GM19328 (cell line): ENCODE measurements at regions not wholly inside any gene's neighbourhood (a gene's known extent, or its start where the extent isn't known, plus 50 kb on each side); places are given as distances from the start of the nearest gene placed in this dataset.
"Not testable (repeated sequence)": the region's sequence is repeated elsewhere in the genome, so short reads cannot be mapped to it uniquely, and the experiment has no call there.

ENCODE experiments used
- ATAC-seq: cut with Tn5 transposase; IDR thresholded peaks from one replicate; pipeline ENCODE4 v1.9.1; 2021; ENCODE audit warnings: mild to moderate bottlenecking, moderate library complexity; ENCODE audit not compliant: unreplicated experiment

DNA sequence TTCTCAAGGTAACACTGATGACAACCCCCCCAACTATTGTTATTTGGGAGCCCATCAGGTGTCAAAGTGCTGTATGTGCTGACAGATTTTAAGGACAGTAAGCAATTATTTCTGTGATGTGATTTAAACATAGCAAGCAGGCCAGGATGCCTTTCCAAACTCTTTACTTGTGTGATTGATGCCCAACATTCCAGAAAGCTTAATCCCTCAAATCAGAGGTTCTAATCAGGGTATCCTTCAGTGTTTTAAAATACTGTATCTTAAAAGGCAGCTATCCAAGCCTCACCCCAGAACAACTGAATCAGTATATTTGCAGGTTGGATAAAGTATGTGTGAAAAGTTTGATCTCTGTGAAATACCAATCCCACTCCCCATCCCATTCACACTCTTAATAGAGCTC, 119.7 kb downstream of the GASK1B start:
- ATAC-seq = no peak

GRCh38 chr4:158051401-158052235, 121.2 kb downstream of the GASK1B start:
- ATAC-seq = no peak

GRCh38 chr4:158050942-158051341, 121.9 kb downstream of the GASK1B start:
- ATAC-seq = no peak

DNA sequence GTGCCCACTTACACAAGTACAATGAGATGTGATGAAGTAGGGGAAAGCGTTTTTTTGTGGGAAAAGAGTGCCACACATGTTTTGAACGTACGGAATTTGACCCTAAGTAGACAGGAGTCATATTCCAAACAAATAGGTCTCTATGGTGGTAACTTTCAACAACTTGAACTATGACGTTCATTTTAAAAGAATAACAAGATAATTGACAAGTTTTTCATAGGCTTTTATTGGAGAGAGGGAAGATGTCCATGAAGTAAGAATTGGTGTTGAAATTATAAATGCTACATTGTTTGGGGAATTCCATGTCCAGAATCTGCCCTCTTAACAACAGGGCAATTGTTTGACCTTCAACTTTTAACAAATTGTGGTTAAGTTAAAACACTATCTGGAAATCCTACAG, 126.5 kb downstream of the GASK1B start:
- ATAC-seq = no peak

DNA sequence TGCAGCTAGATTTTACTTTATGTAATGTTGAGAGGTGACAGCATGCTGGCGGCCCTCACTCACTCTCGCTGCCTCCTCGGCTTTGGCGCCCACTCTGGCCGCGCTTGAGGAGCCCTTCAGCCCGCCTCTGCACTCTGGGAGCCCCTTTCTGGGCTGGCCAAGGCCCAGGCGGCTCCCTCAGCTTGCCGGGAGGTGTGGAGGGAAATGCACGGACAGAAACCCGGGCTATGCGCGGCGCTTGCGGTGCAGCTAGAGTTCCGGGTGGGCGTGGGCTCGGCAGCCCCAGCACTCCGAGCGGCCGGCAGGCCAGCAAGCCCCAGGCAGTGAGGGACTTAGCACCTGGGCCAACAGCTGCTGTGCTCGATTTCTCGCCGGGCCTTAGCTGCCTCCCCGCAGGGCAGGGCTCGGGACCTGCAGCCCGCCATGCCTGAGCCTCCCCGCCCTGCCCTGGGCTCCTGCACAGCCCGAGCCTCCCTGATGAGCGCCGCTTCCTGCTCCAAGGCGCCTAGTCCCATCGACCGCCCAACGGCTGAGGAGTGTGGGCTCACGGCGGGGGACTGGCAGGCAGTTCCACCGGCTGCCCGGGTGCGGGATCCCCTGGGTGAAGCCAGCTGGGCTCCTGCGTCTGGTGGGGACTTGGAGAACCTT, 128.7 kb downstream of the GASK1B start:
- no peak for ATAC-seq

DNA sequence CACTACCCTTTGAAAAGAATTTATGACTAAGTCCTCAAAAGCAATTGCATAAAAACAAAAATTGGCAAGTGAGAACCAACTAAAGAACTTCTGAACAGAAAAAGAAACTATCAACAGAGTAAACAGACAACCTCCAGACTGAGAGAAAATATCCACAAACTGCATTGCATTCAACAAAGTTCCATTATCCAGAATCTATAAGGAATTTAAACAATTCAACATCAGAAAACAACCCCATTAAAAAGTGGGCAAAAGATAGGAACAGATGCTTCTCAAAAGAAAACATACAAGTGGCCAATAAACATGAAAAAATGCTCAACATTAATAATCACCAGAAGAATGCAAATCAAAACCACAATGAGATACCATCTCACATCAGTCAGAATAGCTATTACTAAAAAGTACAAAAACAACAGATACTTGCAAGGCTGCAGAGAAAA, 130.2 kb downstream of the GASK1B start:
- ATAC-seq = no peak

- no peak for ATAC-seq
Observed at GRCh38 chr4:158038718-158039117, 134.1 kb downstream of the GASK1B start.

DNA sequence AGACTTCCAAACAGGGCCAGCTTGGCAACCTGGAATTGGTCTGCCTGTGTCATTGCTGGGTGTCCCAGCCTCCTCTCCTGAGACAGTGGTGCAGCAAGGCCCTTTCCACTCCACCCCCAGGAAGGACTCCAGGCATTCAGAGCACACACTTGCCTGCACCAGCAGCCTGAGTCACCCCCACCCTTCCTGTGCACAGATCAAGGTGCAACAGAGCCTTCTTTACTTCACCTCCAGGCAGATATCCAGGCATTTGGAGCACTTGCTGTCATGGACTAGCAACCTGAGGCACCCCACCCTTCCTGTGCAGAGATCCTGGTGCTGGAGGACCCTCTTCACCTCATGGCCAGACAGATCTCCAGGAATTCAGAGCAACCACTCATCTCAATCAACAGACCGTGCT, 135.8 kb downstream of the GASK1B start:
- ATAC-seq = no peak

DNA sequence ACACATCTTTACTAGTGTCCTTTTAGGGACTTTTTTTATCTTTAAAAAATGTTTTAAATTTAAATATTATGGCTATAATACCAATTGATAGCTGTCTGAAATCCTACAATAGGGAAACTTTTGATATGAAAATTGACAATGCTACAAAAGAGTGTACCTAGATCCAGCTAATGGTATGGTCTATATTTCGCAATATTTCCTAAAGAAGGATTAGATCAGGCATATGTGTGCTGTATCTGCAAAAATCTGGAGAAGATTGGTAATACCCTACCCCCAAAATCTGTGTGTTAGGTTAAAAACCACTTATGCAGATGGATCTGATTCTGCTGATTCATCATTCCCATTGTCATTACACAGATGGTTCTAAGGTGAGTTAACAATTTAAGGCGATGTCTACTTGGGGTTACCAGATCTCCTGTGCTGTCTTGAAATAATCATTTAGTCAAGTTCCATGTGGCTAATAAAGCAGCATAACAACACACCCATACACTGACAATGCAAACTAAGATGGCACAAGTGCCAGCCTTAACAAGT, 137.1 kb downstream of the GASK1B start:
- ATAC-seq = no peak

GRCh38 chr4:158033416-158034120, 139.3 kb downstream of the GASK1B start:
- no peak for ATAC-seq

GRCh38 chr4:158032733-158033415, 140.0 kb downstream of the GASK1B start:
- no peak for ATAC-seq

- ATAC-seq = not testable (repeated sequence)
Observed at GRCh38 chr4:158028381-158028780, 144.4 kb downstream of the GASK1B start.

DNA sequence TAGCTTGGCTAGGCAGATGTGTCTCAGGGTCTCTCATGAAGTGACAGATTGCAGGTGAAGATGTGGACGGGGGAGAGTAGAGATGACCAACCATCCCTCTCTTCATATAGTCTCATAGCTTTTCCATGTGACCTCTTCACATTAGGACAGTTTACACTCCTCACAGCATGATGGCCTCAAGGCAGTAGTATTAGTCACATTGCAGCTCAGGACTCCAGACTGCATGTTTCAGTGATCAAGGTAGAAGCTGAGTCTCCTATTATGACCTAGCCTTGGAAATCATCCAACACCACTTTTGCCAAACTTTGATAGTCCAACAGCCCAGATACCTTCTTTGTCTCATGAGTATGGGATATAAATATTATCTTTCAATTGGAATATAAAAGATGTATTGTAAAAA, 147.7 kb downstream of the GASK1B start:
- ATAC-seq = no peak

- no peak for ATAC-seq
Observed at GRCh38 chr4:158020734-158021346, 152.0 kb downstream of the GASK1B start.

GRCh38 chr4:158020176-158020575, 152.6 kb downstream of the GASK1B start:
- ATAC-seq = no peak

GRCh38 chr4:158018831-158019230, 154.0 kb downstream of the GASK1B start:
- ATAC-seq = no peak

GRCh38 chr4:158018221-158018830, 154.5 kb downstream of the GASK1B start:
- ATAC-seq = no peak

DNA sequence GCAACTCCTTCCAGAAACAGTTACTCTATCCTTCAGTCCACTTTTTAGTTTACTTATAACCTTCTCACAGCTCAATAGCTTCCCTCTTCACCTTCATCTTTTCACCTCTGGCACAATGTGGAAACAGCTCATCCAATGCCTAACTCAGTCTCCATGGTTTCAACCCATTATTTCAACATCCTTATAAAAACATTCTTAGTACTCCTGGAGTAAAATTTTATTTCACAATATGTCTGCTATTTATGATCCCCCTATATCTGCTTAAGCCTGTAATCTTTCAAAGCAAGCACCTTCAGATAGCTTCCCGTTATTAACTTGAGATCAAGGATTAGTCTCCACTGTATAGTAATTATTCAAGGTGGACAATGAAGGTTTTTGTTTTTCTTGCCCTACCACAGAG, 156.3 kb downstream of the GASK1B start:
- ATAC-seq = no peak

GRCh38 chr4:158015241-158015640, 157.6 kb downstream of the GASK1B start:
- ATAC-seq = no peak

- no peak for ATAC-seq
Observed at GRCh38 chr4:158013858-158014257, 159.0 kb downstream of the GASK1B start.
